Adrenal gland (tissue), 9 donors: ENCODE measurements at regions not wholly inside any gene's neighbourhood (a gene's known extent, or its start where the extent isn't known, plus 50 kb on each side); places are given as distances from the start of the nearest gene placed in this dataset.
A peak's percentile ranks its signal among the peaks of the same experiment; 100 is the strongest.

Source experiments
- DNase-seq, 7 donors: peaks; one replicate each; pipeline ENCODE4 v3.0.0-alpha.2; 2019 to 2020
- H3K27ac ChIP-seq, 5 donors: fragments of 200-600 bp; sonication (generic) in 4 of 5; 1 replicate in 3 of 5; 2 replicates in 2 of 5; pipeline versions ENCODE4 v1.5.1 to v1.8.0; 2016 to 2020; ENCODE audit warnings: mild to moderate bottlenecking in 1 of 5
- H3K27me3 ChIP-seq: fragments of 200-600 bp; 2 replicates; pipeline ENCODE4 v1.8.0; 2021
- H3K36me3 ChIP-seq, 2 donors: fragments of 200-600 bp; replicated peaks in 1 of 2; 1 replicate in 1 of 2; 2 replicates in 1 of 2; pipeline versions ENCODE4 v1.5.1 to v1.8.0; 2018 to 2022
- H3K4me1 ChIP-seq, 2 donors: fragments of 200-600 bp; replicated peaks in 1 of 2; 1 replicate in 1 of 2; 2 replicates in 1 of 2; pipeline versions ENCODE4 v1.5.1 to v1.8.0; 2018 to 2021
- H3K4me3 ChIP-seq, 4 donors: fragments of 200-600 bp; sonication (generic) in 3 of 4; one replicate each; pipeline ENCODE4 v1.5.1; 2016 to 2018
- H3K9me3 ChIP-seq, 3 donors: fragments of 200-600 bp; sonication (generic) in 1 of 3; replicated peaks in 1 of 3; 1 replicate in 2 of 3; 2 replicates in 1 of 3; pipeline versions ENCODE4 v1.5.1 to v1.8.0; 2016 to 2021
- POLR2A ChIP-seq, 2 donors: fragments of 450-650 bp; IDR thresholded peaks; one replicate each; pipeline ENCODE4 v1.6.1; 2017; ENCODE audit warnings: antibody characterized with exemption in 2 of 2, mild to moderate bottlenecking in 2 of 2, moderate library complexity in 1 of 2
- WGBS, 4 donors: extraction: QIAGEN DNeasy Blood & Tissue Kit in 2 of 4; methylation state at CpG; one replicate each; pipeline versions ENCODE4 v1.1.5 to v1.1.7; 2013 to 2017; 5-methylcytosine and 5-hydroxymethylcytosine counted together
- intact Hi-C, 2 donors: fragments of 100-400 bp; cut with DNase I; formaldehyde crosslinking; loops; one replicate each; pipeline versions ENCODE4 v1.14.1 to v1.15.0; 2022 to 2023
- TF ChIP-seq, protein P1 (sequence below), 6 experiments: fragments of 450-650 bp in 4 of 6; fragments of 200-600 bp in 2 of 6; sonication (generic) in 1 of 6; IDR thresholded peaks; 1 replicate in 5 of 6; 2 replicates in 1 of 6; pipeline versions ENCODE4 v1.5.1 to v1.8.0; 2016 to 2021; ENCODE audit warnings: antibody characterized with exemption in 6 of 6, mild to moderate bottlenecking in 2 of 6, moderate library complexity in 1 of 6
- donor health status: healthy with polysubstance abuse.
- donor health status: Bipolar disorder and iron deficiency.
- donor health status: DM: yes; HTN: yes; CAD: no.
- donor health status: DM: no; HTN: no; CAD: no.
- donor health status: DM: no; HTN: no; CAD: no.

- TF ChIP-seq, protein P1, sequence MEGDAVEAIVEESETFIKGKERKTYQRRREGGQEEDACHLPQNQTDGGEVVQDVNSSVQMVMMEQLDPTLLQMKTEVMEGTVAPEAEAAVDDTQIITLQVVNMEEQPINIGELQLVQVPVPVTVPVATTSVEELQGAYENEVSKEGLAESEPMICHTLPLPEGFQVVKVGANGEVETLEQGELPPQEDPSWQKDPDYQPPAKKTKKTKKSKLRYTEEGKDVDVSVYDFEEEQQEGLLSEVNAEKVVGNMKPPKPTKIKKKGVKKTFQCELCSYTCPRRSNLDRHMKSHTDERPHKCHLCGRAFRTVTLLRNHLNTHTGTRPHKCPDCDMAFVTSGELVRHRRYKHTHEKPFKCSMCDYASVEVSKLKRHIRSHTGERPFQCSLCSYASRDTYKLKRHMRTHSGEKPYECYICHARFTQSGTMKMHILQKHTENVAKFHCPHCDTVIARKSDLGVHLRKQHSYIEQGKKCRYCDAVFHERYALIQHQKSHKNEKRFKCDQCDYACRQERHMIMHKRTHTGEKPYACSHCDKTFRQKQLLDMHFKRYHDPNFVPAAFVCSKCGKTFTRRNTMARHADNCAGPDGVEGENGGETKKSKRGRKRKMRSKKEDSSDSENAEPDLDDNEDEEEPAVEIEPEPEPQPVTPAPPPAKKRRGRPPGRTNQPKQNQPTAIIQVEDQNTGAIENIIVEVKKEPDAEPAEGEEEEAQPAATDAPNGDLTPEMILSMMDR (IDR thresholded peaks at IDR 0.05): no peak
- no peak for TF ChIP-seq POLR2A (IDR thresholded peaks at IDR 0.05)
- whole genome bisulfite sequencing, 4 donors: 87 to 95% (median 89%) methylated on average over 3 of the region's 3 CpGs
- H3K27me3 ChIP-seq: no peaks in the 10 kb centered on the region
- H3K4me1 ChIP-seq: peaks cover 39 to 84% of the 10 kb centered on the region in 2 donors
- H3K9me3 ChIP-seq: no peaks in the 10 kb centered on the region
- intact Hi-C loops: no loop called here
- H3K4me3 ChIP-seq: no peak overlapping the region
- no peak for DNase-seq
- peak overlapping the region in 4 of 5 donors; percentile 1 to 79 (median 33) for H3K27ac ChIP-seq
- H3K36me3 ChIP-seq: peaks cover 0 to 23% of the 10 kb centered on the region in 2 donors
Measured at GRCh38 chr7:131098527-131098926, 229.1 kb upstream of the MKLN1 start.

GRCh38 chr7:131100357-131101054 lies 227.2 kb upstream of the MKLN1 start:
- intact Hi-C loops: loop anchor here in 1 of 2 donors (10.0 kb wide), 1 partner anchor 204 kb away; no protein-coding TSS in a partner anchor
- Histone ChIP-seq H3K27ac (peak overlapping the region in 2 of 5 donors; percentile 6 to 50), H3K4me3 (no peak overlapping the region), H3K4me1 (peaks cover 46 to 96% of the 10 kb centered on the region in 2 donors), H3K27me3 (no peaks in the 10 kb centered on the region), H3K36me3 (peaks cover 0 to 20% of the 10 kb centered on the region in 2 donors), H3K9me3 (no peaks in the 10 kb centered on the region)
- no peak for DNase-seq
- 53 to 67% (median 59%) methylated on average over 10 of the region's 10 CpGs for WGBS, 4 donors
- no peak for TF ChIP-seq POLR2A (IDR thresholded peaks at IDR 0.05)
- TF ChIP-seq, protein P1 (IDR thresholded peaks at IDR 0.05): no peak

GRCh38 chr7:131103997-131104396 lies 223.7 kb upstream of the MKLN1 start:
- no peaks in the 10 kb centered on the region for H3K27me3 ChIP-seq
- peaks cover 23 to 69% of the 10 kb centered on the region in 2 donors for H3K4me1 ChIP-seq
- peak overlapping the region in 2 of 5 donors; percentile 52 to 99 for H3K27ac ChIP-seq
- TF ChIP-seq, protein P1 (IDR thresholded peaks at IDR 0.05): no peak
- TF ChIP-seq POLR2A (IDR thresholded peaks at IDR 0.05): no peak
- peak overlapping the region in 1 of 4 donors; percentile 80 for H3K4me3 ChIP-seq
- DNase-seq: no peak
- no peaks in the 10 kb centered on the region for H3K9me3 ChIP-seq
- intact Hi-C loops: loop anchor here in 1 of 2 donors (10.0 kb wide), 1 partner anchor 201 kb away; no protein-coding TSS in a partner anchor
- peaks cover 0 to 16% of the 10 kb centered on the region in 2 donors for H3K36me3 ChIP-seq
- 41 to 55% (median 49%) methylated on average over 4 of the region's 4 CpGs for WGBS, 4 donors

GRCh38 chr7:131104596-131105293 lies 222.9 kb upstream of the MKLN1 start:
- H3K4me1 ChIP-seq: peaks cover 19 to 65% of the 10 kb centered on the region in 2 donors
- no peaks in the 10 kb centered on the region for H3K27me3 ChIP-seq
- H3K27ac ChIP-seq: peak overlapping the region in 3 of 5 donors; percentile 81 to 99 (median 97)
- peak overlapping the region in 3 of 4 donors; percentile 13 to 80 (median 22) for H3K4me3 ChIP-seq
- intact Hi-C loops: loop anchor here in 1 of 2 donors (10.0 kb wide), 1 partner anchor 200 kb away; no protein-coding TSS in a partner anchor
- peaks cover 0 to 11% of the 10 kb centered on the region in 2 donors for H3K36me3 ChIP-seq
- WGBS, 4 donors: 53 to 61% (median 60%) methylated on average over 12 of the region's 12 CpGs
- no peaks in the 10 kb centered on the region for H3K9me3 ChIP-seq
- DNase-seq: no peak
- TF ChIP-seq, protein P1 (IDR thresholded peaks at IDR 0.05): no peak
